H1 (cell line): ENCODE measurements at regions not wholly inside any gene's neighbourhood (a gene's known extent, or its start where the extent isn't known, plus 50 kb on each side); places are given as distances from the start of the nearest gene placed in this dataset.

ENCODE experiments used
- CTCF ChIA-PET: fragments of 300-600 bp; sonication (Branson Sonifier 250); formaldehyde crosslinking; loops from one replicate; lab custom pipeline; 2021; ENCODE audit not compliant: partially characterized antibody; lab: Charles Lee
- POLR2A ChIA-PET: fragments of 300-600 bp; sonication (Branson Sonifier 250); formaldehyde crosslinking; loops from one replicate; lab custom pipeline; 2021; ENCODE audit warnings: inconsistent platforms; ENCODE audit not compliant: partially characterized antibody; lab: Charles Lee
- DNase-seq, 2 experiments: peaks; one replicate each; pipeline versions ENCODE4 v3.0.0 to v3.0.0-alpha.2; 2010 to 2022; ENCODE audit warnings: low spot score in 2 of 2, low read depth in 1 of 2, mixed read lengths in 1 of 2
- FAIRE-seq: peaks from 2 replicates; lab custom pipeline; 2011; peaks lifted over from hg19 to GRCh38; lab: Jason Lieb, UNC
- H2AFZ ChIP-seq: 2 replicates; pipeline ENCODE4 v1.8.1; 2012; ENCODE audit warnings: low read length, inconsistent platforms
- H2AK5ac ChIP-seq: 2 replicates; pipeline ENCODE4 v1.6.1; 2013; ENCODE audit warnings: low read depth, low read length
- H2BK120ac ChIP-seq: replicated peaks from 2 replicates; pipeline ENCODE3; 2013; ENCODE audit warnings: low read depth, low read length, inconsistent platforms
- H2BK12ac ChIP-seq: 2 replicates; pipeline ENCODE4 v1.6.1; 2013; ENCODE audit warnings: low read depth, low read length
- H2BK15ac ChIP-seq: 2 replicates; pipeline ENCODE4 v1.6.1; 2013; ENCODE audit warnings: low read length
- H2BK20ac ChIP-seq: 2 replicates; pipeline ENCODE4 v1.6.1; 2013; ENCODE audit warnings: low read length
- H2BK5ac ChIP-seq: 2 replicates; pipeline ENCODE4 v1.6.1; 2013; ENCODE audit warnings: low read depth, low read length
- H3K14ac ChIP-seq: 2 replicates; pipeline ENCODE4 v1.6.1; 2013; ENCODE audit warnings: inconsistent platforms; ENCODE audit not compliant: insufficient read length
- H3K18ac ChIP-seq: 2 replicates; pipeline ENCODE4 v1.6.1; 2013; ENCODE audit warnings: low read length; ENCODE audit errors: extremely low read depth
- H3K23ac ChIP-seq: 2 replicates; pipeline ENCODE4 v1.6.1; 2013; ENCODE audit warnings: inconsistent platforms; ENCODE audit not compliant: insufficient read length
- H3K23me2 ChIP-seq: 2 replicates; pipeline ENCODE4 v1.6.1; 2013; ENCODE audit warnings: low read depth, low read length
- H3K27ac ChIP-seq: 2 replicates; pipeline ENCODE4 v1.6.1; 2011; ENCODE audit warnings: low read depth, low read length, inconsistent platforms
- H3K27me3 ChIP-seq, 4 experiments: replicated peaks in 1 of 4; 1 replicate in 1 of 4; 2 replicates in 3 of 4; pipeline versions ENCODE4 v1.6.1 to v1.8.1; 2011 to 2013; ENCODE audit warnings: low read length in 3 of 4, mild to moderate bottlenecking in 3 of 4, inconsistent platforms in 2 of 4, mixed read lengths in 2 of 4, moderate library complexity in 1 of 4; ENCODE audit not compliant: control insufficient read depth in 3 of 4, insufficient read depth in 3 of 4; ENCODE audit errors: extremely low read depth in 1 of 4
- H3K36me3 ChIP-seq, 4 experiments: 2 replicates each; pipeline versions ENCODE4 v1.6.1 to v1.8.1; 2011 to 2013; ENCODE audit warnings: mild to moderate bottlenecking in 4 of 4, low read length in 3 of 4, moderate library complexity in 2 of 4, control low read depth in 1 of 4, inconsistent platforms in 1 of 4; ENCODE audit not compliant: insufficient read depth in 4 of 4, control insufficient read depth in 2 of 4
- H3K4ac ChIP-seq: replicated peaks from 2 replicates; pipeline ENCODE3; 2013; ENCODE audit warnings: low read length, low read depth, mixed read lengths, inconsistent platforms; ENCODE audit not compliant: insufficient read length
- H3K4me1 ChIP-seq, 4 experiments: replicated peaks in 1 of 4; 1 replicate in 1 of 4; 2 replicates in 3 of 4; pipeline versions ENCODE4 v1.6.1 to v1.8.1; 2011 to 2013; ENCODE audit warnings: low read length in 3 of 4, inconsistent platforms in 2 of 4, mixed read lengths in 1 of 4; ENCODE audit not compliant: insufficient read depth in 4 of 4, control insufficient read depth in 3 of 4
- H3K4me2 ChIP-seq, 2 experiments: 2 replicates each; pipeline versions ENCODE4 v1.6.1 to v1.8.1; 2011 to 2013; ENCODE audit warnings: low read depth in 2 of 2, low read length in 2 of 2, control low read depth in 1 of 2, inconsistent platforms in 1 of 2, mild to moderate bottlenecking in 1 of 2; ENCODE audit not compliant: insufficient read depth in 1 of 2
- H3K4me3 ChIP-seq, 4 experiments: fragments of 200-600, 300-600 bp in 1 of 4; sonication (generic), shearing (Covaris generic), sonication (Bioruptor Twin) in 1 of 4; 2 replicates each; pipeline versions ENCODE4 v1.5.1 to v1.8.1; 2011 to 2016; ENCODE audit warnings: low read length in 4 of 4, low read depth in 3 of 4, control low read depth in 2 of 4, inconsistent platforms in 2 of 4, mild to moderate bottlenecking in 2 of 4, mixed read lengths in 1 of 4, moderate library complexity in 1 of 4; ENCODE audit not compliant: insufficient read depth in 2 of 4; ENCODE audit errors: extremely low read depth in 1 of 4
- H3K56ac ChIP-seq: replicated peaks from 2 replicates; pipeline ENCODE3; 2013; ENCODE audit warnings: low read depth, mild to moderate bottlenecking, mixed read lengths, low read length, inconsistent platforms; ENCODE audit not compliant: insufficient read length
- H3K79me1 ChIP-seq: 2 replicates; pipeline ENCODE4 v1.6.1; 2013; ENCODE audit warnings: low read depth, low read length, control low read depth
- H3K79me2 ChIP-seq, 2 experiments: 2 replicates each; pipeline versions ENCODE4 v1.6.1 to v1.8.1; 2012 to 2013; ENCODE audit warnings: low read length in 2 of 2, mild to moderate bottlenecking in 2 of 2, inconsistent platforms in 1 of 2; ENCODE audit not compliant: insufficient read depth in 2 of 2, control insufficient read depth in 1 of 2
- H3K9ac ChIP-seq, 4 experiments: replicated peaks in 1 of 4; 1 replicate in 1 of 4; 2 replicates in 3 of 4; pipeline versions ENCODE4 v1.6.1 to v1.8.1; 2011 to 2013; ENCODE audit warnings: low read depth in 3 of 4, low read length in 3 of 4, control low read depth in 2 of 4, mild to moderate bottlenecking in 2 of 4, moderate library complexity in 2 of 4, inconsistent platforms in 1 of 4; ENCODE audit errors: extremely low read depth in 1 of 4
- H3K9me3 ChIP-seq, 2 experiments: 2 replicates each; pipeline versions ENCODE4 v1.6.1 to v1.8.1; 2012 to 2013; ENCODE audit warnings: mild to moderate bottlenecking in 2 of 2, moderate library complexity in 2 of 2, control low read depth in 1 of 2, inconsistent platforms in 1 of 2, low read depth in 1 of 2, low read length in 1 of 2, mixed read lengths in 1 of 2; ENCODE audit not compliant: insufficient read depth in 2 of 2
- H4K20me1 ChIP-seq, 2 experiments: replicated peaks in 1 of 2; 2 replicates each; pipeline versions ENCODE3 to v1.8.1; 2011 to 2013; ENCODE audit warnings: inconsistent platforms in 2 of 2, low read length in 2 of 2, mild to moderate bottlenecking in 1 of 2; ENCODE audit not compliant: insufficient read depth in 2 of 2, control insufficient read depth in 1 of 2
- H4K5ac ChIP-seq: 2 replicates; pipeline ENCODE4 v1.6.1; 2013; ENCODE audit warnings: low read length, low read depth, mixed read lengths, inconsistent platforms; ENCODE audit not compliant: insufficient read length
- H4K8ac ChIP-seq: 2 replicates; pipeline ENCODE4 v1.8.0; 2013; ENCODE audit warnings: mild to moderate bottlenecking, moderate library complexity, low read length, inconsistent platforms; ENCODE audit not compliant: insufficient read depth; ENCODE audit errors: extremely low read depth
- H4K91ac ChIP-seq: replicated peaks from 2 replicates; pipeline ENCODE3; 2013; ENCODE audit warnings: low read length, mixed read lengths, inconsistent platforms; ENCODE audit not compliant: insufficient read length
- CBX8 ChIP-seq: fragments of 300-800, 300-1000 bp; sonication (generic); IDR thresholded peaks from 2 replicates; pipeline ENCODE4 v1.7.1; 2016; ENCODE audit warnings: low read depth, low read length, borderline replicate concordance
- CHD1 ChIP-seq: IDR thresholded peaks from 2 replicates; pipeline ENCODE4 v1.6.1; 2012; ENCODE audit warnings: low read depth, low read length, improper control_type of control experiment
- GABPA ChIP-seq: IDR thresholded peaks from 2 replicates; pipeline ENCODE4 v1.6.1; 2011; ENCODE audit warnings: mild to moderate bottlenecking, low read length, moderate library complexity, borderline replicate concordance; ENCODE audit not compliant: insufficient read depth
- PHF8 ChIP-seq: fragments of 200-600 bp; sonication (generic); conservative IDR thresholded peaks from 2 replicates; pipeline ENCODE4 v1.7.1; 2012; ENCODE audit warnings: low read depth, mild to moderate bottlenecking, inconsistent platforms, low read length, moderate library complexity
- SIRT6 ChIP-seq: IDR thresholded peaks from one replicate; pipeline ENCODE4 v1.7.1; 2012; ENCODE audit warnings: low read length, inconsistent platforms
- SP4 ChIP-seq: IDR thresholded peaks from 2 replicates; pipeline ENCODE4 v1.6.1; 2012; ENCODE audit warnings: low read length, inconsistent platforms
- SRF ChIP-seq: IDR thresholded peaks from 2 replicates; pipeline ENCODE4 v1.6.1; 2011; ENCODE audit warnings: mild to moderate bottlenecking, low read depth, low read length, moderate library complexity
- SUZ12 ChIP-seq: fragments of 200-600 bp; sonication (generic); IDR thresholded peaks from 2 replicates; pipeline ENCODE4 v1.6.1; 2012; ENCODE audit warnings: mild to moderate bottlenecking, inconsistent platforms, low read length, moderate library complexity, mixed read lengths
- ZNF274 ChIP-seq: IDR thresholded peaks from 2 replicates; pipeline ENCODE4 v1.7.0; 2012; ENCODE audit warnings: low read length, borderline replicate concordance; ENCODE audit errors: extremely low read depth
- WGBS, 2 experiments: shearing (Covaris generic) in 1 of 2; methylation state at CpG; one replicate each; pipeline versions ENCODE4 v1.1.6 to v1.1.7; 2013 to 2015; ENCODE audit warnings: low lambda C conversion rate in 2 of 2, mixed read lengths in 2 of 2, inconsistent platforms in 1 of 2, low coverage in 1 of 2, missing lambda C conversion rate in 1 of 2; ENCODE audit not compliant: insufficient replicate concordance in 2 of 2, insufficient coverage in 1 of 2, insufficient read length in 1 of 2; ENCODE audit errors: extremely low coverage in 1 of 2, missing lambda C conversion rate in 1 of 2; 5-methylcytosine and 5-hydroxymethylcytosine counted together
- TF ChIP-seq, protein P1 (sequence below): IDR thresholded peaks from 2 replicates; pipeline ENCODE4 v1.6.1; 2012; ENCODE audit warnings: inconsistent platforms

DNA sequence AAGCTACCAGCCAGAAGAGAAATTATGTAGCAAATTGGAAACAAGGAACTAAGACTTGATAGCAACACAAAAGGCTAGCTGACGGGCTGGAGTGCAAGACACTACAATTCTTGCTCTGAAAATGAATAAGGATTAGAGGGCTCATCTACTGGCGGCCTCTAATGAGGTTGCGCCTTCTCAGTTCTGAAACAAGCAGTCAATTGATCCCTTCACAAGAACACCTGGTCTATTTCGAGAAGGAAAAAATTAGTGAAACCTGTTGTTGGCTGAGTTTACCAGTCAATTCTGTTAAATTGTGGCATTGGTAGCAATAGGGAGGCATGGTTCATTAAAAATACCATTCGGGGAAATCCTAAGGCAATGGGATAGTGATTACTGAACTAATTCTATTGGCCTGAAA is 74.8 kb upstream of the JARID2 start:
- Histone ChIP-seq H2BK20ac (no peak overlapping the region), H2BK5ac (no peak overlapping the region), H4K5ac (no peak overlapping the region), H2AK5ac (no peak overlapping the region), H3K14ac (no peak overlapping the region), H3K18ac (no peak overlapping the region), H4K91ac (no peak overlapping the region), H3K23me2 (no peaks in the 10 kb centered on the region), H3K56ac (no peak overlapping the region), H3K4me3 (no peak overlapping the region), H2BK120ac (no peak overlapping the region), H4K20me1 (no peaks in the 10 kb centered on the region), H3K27me3 (no peaks in the 10 kb centered on the region; a peak in 1 of 7 replicates), H3K4ac (no peak overlapping the region), H3K27ac (no peak overlapping the region), H3K36me3 (no peaks in the 10 kb centered on the region), H2BK15ac (no peak overlapping the region), H3K4me1 (peaks cover 13 to 17% (median 15%) of the 10 kb centered on the region in 4 experiments), H3K9me3 (no peaks in the 10 kb centered on the region), H4K8ac (no peak overlapping the region), H3K4me2 (peak overlapping the region in 1 of 2 experiments; percentile 13; a peak in 1 of 4 replicates), H3K23ac (no peak overlapping the region), H2AFZ (peak overlapping the region; percentile 21; the same call in 1 of the 2 replicates), H3K79me1 (no peaks in the 10 kb centered on the region), H2BK12ac (no peak overlapping the region), H3K9ac (no peak overlapping the region), H3K79me2 (no peaks in the 10 kb centered on the region)
- POLR2A ChIA-PET: no interaction called here
- CTCF ChIA-PET: interaction anchor here (1.5 kb wide), 1 partner anchor 30 kb away, joined by 3 read pairs; no protein-coding TSS in a partner anchor
- FAIRE-seq (no peak), DNase-seq (no peak)
- no peak for TF ChIP-seq SIRT6
- TF ChIP-seq PHF8: no peak
- TF ChIP-seq, protein P1, sequence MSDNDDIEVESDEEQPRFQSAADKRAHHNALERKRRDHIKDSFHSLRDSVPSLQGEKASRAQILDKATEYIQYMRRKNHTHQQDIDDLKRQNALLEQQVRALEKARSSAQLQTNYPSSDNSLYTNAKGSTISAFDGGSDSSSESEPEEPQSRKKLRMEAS: no peak
- no peak for TF ChIP-seq SP4
- TF ChIP-seq CBX8: no peak
- TF ChIP-seq SRF: no peak
- no peak for TF ChIP-seq CHD1
- TF ChIP-seq SUZ12: no peak
- TF ChIP-seq GABPA: no peak
- no peak for TF ChIP-seq ZNF274
- 69% methylated on average over 5 of the region's 5 CpGs; no CpG with 5 or more reads in 1 of the 2 experiments for WGBS, 2 experiments
